ENCODE measurements at regions not wholly inside any gene's neighbourhood (a gene's known extent, or its start where the extent isn't known, plus 50 kb on each side); places are given as distances from the start of the nearest gene placed in this dataset.

DNA sequence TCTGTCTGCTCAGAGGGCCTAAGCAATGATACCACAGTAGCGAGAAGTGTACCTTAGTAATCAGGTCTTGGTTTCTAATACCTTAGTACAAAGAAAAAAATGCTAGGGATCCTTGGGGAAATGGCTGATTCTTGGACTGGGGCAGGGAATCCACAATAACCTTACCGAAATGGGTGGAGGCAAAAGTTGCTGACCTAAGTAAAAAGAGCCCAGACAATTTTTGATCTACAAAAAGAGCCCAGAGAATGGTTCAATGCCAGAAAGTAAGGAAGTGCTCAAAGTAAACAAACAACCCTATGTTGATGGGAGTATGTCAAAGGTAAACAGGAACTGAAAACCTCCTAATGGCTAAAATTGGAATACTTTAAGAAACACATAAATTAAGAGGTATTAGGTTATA lies 130.1 kb upstream of the MAGEB18 start:
- Histone ChIP-seq H3K27ac (no peak overlapping the region), H3K4me3 (no peak overlapping the region), H3K79me2 (ENCODE audit: low read depth) (no peaks in the 10 kb centered on the region), H4K20me1 (ENCODE audit: low read depth) (no peaks in the 10 kb centered on the region), H2AFZ (replicated peaks) (no peak overlapping the region), H3F3A (ENCODE audit: low read depth) (no peaks in the 10 kb centered on the region), H3K4me2 (no peak overlapping the region), H3K9ac (no peak overlapping the region), H3K36me3 (no peaks in the 10 kb centered on the region), H3K4me1 (no peaks in the 10 kb centered on the region), H3K9me3 (ENCODE audit: low read depth) (no peaks in the 10 kb centered on the region), H3K27me3 (no peaks in the 10 kb centered on the region)
- Mint-ChIP-seq H3K36me3 (no peaks in the 10 kb centered on the region), H3K27ac (no peak overlapping the region), H3K9me3 (no peaks in the 10 kb centered on the region), H3K4me3 (no peak overlapping the region), H3K4me1 (no peaks in the 10 kb centered on the region), H3K27me3 (ENCODE audit: insufficient read depth, low read depth) (no peaks in the 10 kb centered on the region)
- TF ChIP-seq CTCF (IDR thresholded peaks at IDR 0.05) = no peak
- no peak for TF ChIP-seq EZH2 (IDR thresholded peaks at IDR 0.05)
- TF ChIP-seq EZH2phosphoT487 (IDR thresholded peaks at IDR 0.05) = no peak
- no peak for DNase-seq (ENCODE audit: low spot score)

GRCh38 chrX:26008691-26009090 lies 129.5 kb upstream of the MAGEB18 start:
- DNase-seq (ENCODE audit: low spot score) = no peak
- no peak for TF ChIP-seq CTCF (IDR thresholded peaks at IDR 0.05)
- no peak for TF ChIP-seq EZH2phosphoT487 (IDR thresholded peaks at IDR 0.05)
- TF ChIP-seq EZH2 (IDR thresholded peaks at IDR 0.05) = no peak
- Mint-ChIP-seq H3K27me3 (ENCODE audit: insufficient read depth, low read depth) (no peaks in the 10 kb centered on the region), H3K4me1 (no peaks in the 10 kb centered on the region), H3K9me3 (no peaks in the 10 kb centered on the region), H3K36me3 (no peaks in the 10 kb centered on the region), H3K4me3 (no peak overlapping the region), H3K27ac (no peak overlapping the region)
- no peaks in the 10 kb centered on the region for H3K36me3 ChIP-seq
- no peak overlapping the region for H3K4me2 ChIP-seq
- H4K20me1 ChIP-seq (ENCODE audit: low read depth) = no peaks in the 10 kb centered on the region
- no peaks in the 10 kb centered on the region for H3K79me2 ChIP-seq (ENCODE audit: low read depth)
- H3K9me3 ChIP-seq (ENCODE audit: low read depth) = no peaks in the 10 kb centered on the region
- H3K27ac ChIP-seq = no peak overlapping the region
- H3K27me3 ChIP-seq = no peaks in the 10 kb centered on the region
- no peaks in the 10 kb centered on the region for H3K4me1 ChIP-seq
- no peak overlapping the region for H3K9ac ChIP-seq
- H3F3A ChIP-seq (ENCODE audit: low read depth) = no peaks in the 10 kb centered on the region
- H3K4me3 ChIP-seq = no peak overlapping the region
- H2AFZ ChIP-seq (replicated peaks) = no peak overlapping the region

DNA sequence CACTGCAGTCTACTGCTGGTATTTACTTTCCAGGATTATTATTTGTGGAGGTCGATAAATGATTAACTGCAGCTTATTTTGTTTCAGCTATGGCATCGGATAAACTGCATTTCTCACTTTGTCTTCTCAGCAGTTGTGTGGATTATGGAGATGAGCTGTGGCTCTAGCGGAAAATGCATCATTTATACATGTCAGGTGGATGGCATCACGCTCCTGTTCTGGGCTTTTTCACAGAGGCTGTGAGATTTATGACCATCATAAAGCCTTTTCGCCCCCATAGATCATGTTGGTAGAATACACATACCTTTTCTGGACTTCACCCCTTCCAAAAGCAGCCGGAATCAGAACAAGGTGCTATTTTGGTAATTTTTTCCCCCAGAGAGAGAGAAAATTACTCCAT lies 118.8 kb upstream of the MAGEB18 start:
- Mint-ChIP-seq H3K4me3 (no peak overlapping the region), H3K36me3 (no peaks in the 10 kb centered on the region), H3K4me1 (no peaks in the 10 kb centered on the region), H3K9me3 (no peaks in the 10 kb centered on the region), H3K27me3 (ENCODE audit: insufficient read depth, low read depth) (peaks cover 4% of the 10 kb centered on the region), H3K27ac (no peak overlapping the region)
- Histone ChIP-seq H3K4me3 (no peak overlapping the region), H3K27me3 (no peaks in the 10 kb centered on the region), H3F3A (ENCODE audit: low read depth) (no peaks in the 10 kb centered on the region), H3K79me2 (ENCODE audit: low read depth) (no peaks in the 10 kb centered on the region), H3K9ac (no peak overlapping the region), H3K9me3 (ENCODE audit: low read depth) (peaks cover 6% of the 10 kb centered on the region), H4K20me1 (ENCODE audit: low read depth) (no peaks in the 10 kb centered on the region), H2AFZ (replicated peaks) (no peak overlapping the region), H3K4me2 (no peak overlapping the region), H3K4me1 (no peaks in the 10 kb centered on the region), H3K27ac (no peak overlapping the region), H3K36me3 (no peaks in the 10 kb centered on the region)
- no peak for DNase-seq (ENCODE audit: low spot score)
- TF ChIP-seq CTCF (IDR thresholded peaks at IDR 0.05) (no peak), EZH2phosphoT487 (IDR thresholded peaks at IDR 0.05) (no peak), EZH2 (IDR thresholded peaks at IDR 0.05) (no peak)

- Mint-ChIP-seq H3K27ac (no peak overlapping the region), H3K36me3 (no peaks in the 10 kb centered on the region), H3K9me3 (no peaks in the 10 kb centered on the region), H3K27me3 (ENCODE audit: insufficient read depth, low read depth) (no peaks in the 10 kb centered on the region), H3K4me3 (no peak overlapping the region), H3K4me1 (no peaks in the 10 kb centered on the region)
- no peak overlapping the region for H3K27ac ChIP-seq
- no peak overlapping the region for H2AFZ ChIP-seq (replicated peaks)
- no peak overlapping the region for H3K9ac ChIP-seq
- peaks cover 6% of the 10 kb centered on the region for H3K9me3 ChIP-seq (ENCODE audit: low read depth)
- H3K4me1 ChIP-seq = no peaks in the 10 kb centered on the region
- no peak overlapping the region for H3K4me2 ChIP-seq
- no peak for DNase-seq (ENCODE audit: low spot score)
- H4K20me1 ChIP-seq (ENCODE audit: low read depth) = no peaks in the 10 kb centered on the region
- H3F3A ChIP-seq (ENCODE audit: low read depth) = no peaks in the 10 kb centered on the region
- no peak for TF ChIP-seq EZH2 (IDR thresholded peaks at IDR 0.05)
- no peaks in the 10 kb centered on the region for H3K36me3 ChIP-seq
- H3K27me3 ChIP-seq = no peaks in the 10 kb centered on the region
- no peaks in the 10 kb centered on the region for H3K79me2 ChIP-seq (ENCODE audit: low read depth)
- no peak overlapping the region for H3K4me3 ChIP-seq
These were observed 112.0 kb upstream of the MAGEB18 start for GRCh38 chrX:26026179-26026578.
